ENCODE measurements at regions not wholly inside any gene's neighbourhood (a gene's known extent, or its start where the extent isn't known, plus 50 kb on each side); places are given as distances from the start of the nearest gene placed in this dataset.
A peak's percentile ranks its signal among the peaks of the same experiment; 100 is the strongest.

- Histone ChIP-seq H3K4me3 (no peak overlapping the region), H3K27ac (no peak overlapping the region), H3K36me3 (no peaks in the 10 kb centered on the region), H3K27me3 (peaks cover 11 to 17% (median 16%) of the 10 kb centered on the region in 3 donors), H3K4me1 (no peaks in the 10 kb centered on the region), H3K9me3 (peaks cover 0 to under 1% (median 0%) of the 10 kb centered on the region in 3 donors)
- in situ Hi-C loops (cut with MboI; ENCODE audit: low sequenced_read_pairs in 4 of 4) (no loop called here), intact Hi-C loops (cut with DNase I; ENCODE audit: low total_unique reads) (no loop called here)
- TF ChIP-seq CTCF (IDR thresholded peaks at IDR 0.05 in 4 of 5, conservative IDR thresholded peaks at IDR 0.05 in 1 of 5) = no peak
- no peak for TF ChIP-seq POLR2A (IDR thresholded peaks at IDR 0.05)
- DNase-seq (no peak), ATAC-seq (no peak)
Observed at GRCh38 chr14:104331871-104332605, 193.7 kb downstream of the KIF26A start.

GRCh38 chr14:104332634-104333270, 194.4 kb downstream of the KIF26A start:
- Histone ChIP-seq H3K4me3 (no peak overlapping the region), H3K9me3 (peaks cover 0 to 8% (median 0%) of the 10 kb centered on the region in 3 donors), H3K27ac (no peak overlapping the region), H3K27me3 (peaks cover 13 to 23% (median 16%) of the 10 kb centered on the region in 3 donors), H3K4me1 (no peaks in the 10 kb centered on the region), H3K36me3 (no peaks in the 10 kb centered on the region)
- in situ Hi-C loops (cut with MboI; ENCODE audit: low sequenced_read_pairs in 4 of 4) (no loop called here), intact Hi-C loops (cut with DNase I; ENCODE audit: low total_unique reads) (no loop called here)
- peak in 1 of 2 donors; percentile 18 for DNase-seq
- TF ChIP-seq CTCF (IDR thresholded peaks at IDR 0.05 in 4 of 5, conservative IDR thresholded peaks at IDR 0.05 in 1 of 5) = no peak
- no peak for TF ChIP-seq POLR2A (IDR thresholded peaks at IDR 0.05)
- ATAC-seq = no peak

- TF ChIP-seq CTCF (IDR thresholded peaks at IDR 0.05 in 4 of 5, conservative IDR thresholded peaks at IDR 0.05 in 1 of 5) (no peak), POLR2A (IDR thresholded peaks at IDR 0.05) (no peak)
- Histone ChIP-seq H3K4me1 (no peaks in the 10 kb centered on the region), H3K9me3 (peaks cover 0 to 12% (median 0%) of the 10 kb centered on the region in 3 donors), H3K27me3 (peaks cover 13 to 25% (median 16%) of the 10 kb centered on the region in 3 donors), H3K36me3 (no peaks in the 10 kb centered on the region), H3K4me3 (no peak overlapping the region), H3K27ac (no peak overlapping the region)
- no peak for DNase-seq
- in situ Hi-C loops (cut with MboI; ENCODE audit: low sequenced_read_pairs in 4 of 4) = no loop called here
- no peak for ATAC-seq
- intact Hi-C loops (cut with DNase I; ENCODE audit: low total_unique reads) = no loop called here
Observed at GRCh38 chr14:104333646-104334423, 195.4 kb downstream of the KIF26A start.

- in situ Hi-C loops (cut with MboI; ENCODE audit: low sequenced_read_pairs in 4 of 4) = no loop called here
- H3K27me3 ChIP-seq = peaks cover 13 to 25% (median 16%) of the 10 kb centered on the region in 3 donors
- no peak for DNase-seq
- no peak for TF ChIP-seq CTCF (IDR thresholded peaks at IDR 0.05 in 4 of 5, conservative IDR thresholded peaks at IDR 0.05 in 1 of 5)
- TF ChIP-seq POLR2A (IDR thresholded peaks at IDR 0.05) = no peak
- H3K27ac ChIP-seq = no peak overlapping the region
- H3K9me3 ChIP-seq = peaks cover 0 to 12% (median 0%) of the 10 kb centered on the region in 3 donors
- no peak for ATAC-seq
- H3K4me3 ChIP-seq = no peak overlapping the region
- intact Hi-C loops (cut with DNase I; ENCODE audit: low total_unique reads) = no loop called here
- no peaks in the 10 kb centered on the region for H3K36me3 ChIP-seq
- H3K4me1 ChIP-seq = no peaks in the 10 kb centered on the region
Observed at GRCh38 chr14:104334424-104335161, 196.2 kb downstream of the KIF26A start.
